GM12801 (cell line): ENCODE measurements at regions not wholly inside any gene's neighbourhood (a gene's known extent, or its start where the extent isn't known, plus 50 kb on each side); places are given as distances from the start of the nearest gene placed in this dataset.

Source experiments
- TF ChIP-seq, protein P1 (sequence below): IDR thresholded peaks from one replicate; pipeline ENCODE4 v1.5.1; 2011; ENCODE audit warnings: control low read depth; ENCODE audit not compliant: insufficient read length; ENCODE audit errors: extremely low read depth

- TF ChIP-seq, protein P1, sequence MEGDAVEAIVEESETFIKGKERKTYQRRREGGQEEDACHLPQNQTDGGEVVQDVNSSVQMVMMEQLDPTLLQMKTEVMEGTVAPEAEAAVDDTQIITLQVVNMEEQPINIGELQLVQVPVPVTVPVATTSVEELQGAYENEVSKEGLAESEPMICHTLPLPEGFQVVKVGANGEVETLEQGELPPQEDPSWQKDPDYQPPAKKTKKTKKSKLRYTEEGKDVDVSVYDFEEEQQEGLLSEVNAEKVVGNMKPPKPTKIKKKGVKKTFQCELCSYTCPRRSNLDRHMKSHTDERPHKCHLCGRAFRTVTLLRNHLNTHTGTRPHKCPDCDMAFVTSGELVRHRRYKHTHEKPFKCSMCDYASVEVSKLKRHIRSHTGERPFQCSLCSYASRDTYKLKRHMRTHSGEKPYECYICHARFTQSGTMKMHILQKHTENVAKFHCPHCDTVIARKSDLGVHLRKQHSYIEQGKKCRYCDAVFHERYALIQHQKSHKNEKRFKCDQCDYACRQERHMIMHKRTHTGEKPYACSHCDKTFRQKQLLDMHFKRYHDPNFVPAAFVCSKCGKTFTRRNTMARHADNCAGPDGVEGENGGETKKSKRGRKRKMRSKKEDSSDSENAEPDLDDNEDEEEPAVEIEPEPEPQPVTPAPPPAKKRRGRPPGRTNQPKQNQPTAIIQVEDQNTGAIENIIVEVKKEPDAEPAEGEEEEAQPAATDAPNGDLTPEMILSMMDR: no peak
Observed at GRCh38 chr5:34519489-34520220, 136.5 kb upstream of the RAI14 start.

DNA sequence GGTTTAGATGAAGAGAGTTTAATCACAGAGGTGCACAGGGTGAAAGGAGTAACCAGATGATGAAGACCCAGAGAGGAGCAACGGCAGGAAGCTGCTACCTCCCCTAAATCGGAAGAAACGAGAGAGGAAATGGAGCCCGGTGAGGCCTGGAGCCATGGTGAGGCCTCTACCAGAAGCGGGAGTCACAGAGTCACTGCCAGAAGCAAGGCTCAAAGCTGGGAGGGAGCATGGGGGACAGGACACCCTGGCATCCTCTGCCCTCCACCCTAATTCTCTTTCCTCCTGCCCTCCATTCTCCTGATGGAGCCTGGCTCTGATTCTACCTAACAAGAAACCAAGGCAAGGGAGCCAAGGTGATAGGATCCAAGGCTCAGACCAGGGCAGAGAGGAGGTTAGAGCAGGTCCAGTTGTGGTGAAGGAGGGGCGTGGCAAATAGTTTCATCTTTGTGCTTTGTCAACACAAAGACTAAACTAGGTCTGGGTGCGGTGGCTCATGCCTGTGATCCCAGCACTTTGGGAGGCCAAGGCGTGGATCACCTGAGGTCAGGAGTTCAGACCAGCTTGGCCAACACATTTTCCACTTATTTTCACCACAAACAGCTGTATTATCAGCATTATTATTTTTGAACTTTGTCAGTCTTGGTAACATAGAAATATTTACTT lies 134.4 kb upstream of the RAI14 start:
- TF ChIP-seq, protein P1: no peak

- TF ChIP-seq, protein P1: no peak
Observed at GRCh38 chr5:34522599-34523386, 133.3 kb upstream of the RAI14 start.

DNA sequence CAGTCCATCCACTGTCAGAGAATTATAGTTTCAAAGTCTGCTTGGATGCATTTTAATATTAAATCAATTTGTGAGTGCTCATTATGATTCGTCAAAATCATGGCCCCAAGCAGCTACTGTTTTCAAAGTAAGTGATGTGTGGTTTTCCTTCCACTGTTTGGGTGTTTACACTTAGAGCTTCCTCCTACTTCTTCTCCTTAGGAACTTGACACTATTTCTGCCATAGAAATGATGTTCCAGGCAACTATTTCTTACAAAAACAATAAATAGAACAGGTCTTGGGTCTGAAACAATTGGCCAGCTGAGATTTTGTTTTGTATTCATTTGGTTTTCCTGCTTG lies 132.8 kb upstream of the RAI14 start:
- TF ChIP-seq, protein P1: no peak

DNA sequence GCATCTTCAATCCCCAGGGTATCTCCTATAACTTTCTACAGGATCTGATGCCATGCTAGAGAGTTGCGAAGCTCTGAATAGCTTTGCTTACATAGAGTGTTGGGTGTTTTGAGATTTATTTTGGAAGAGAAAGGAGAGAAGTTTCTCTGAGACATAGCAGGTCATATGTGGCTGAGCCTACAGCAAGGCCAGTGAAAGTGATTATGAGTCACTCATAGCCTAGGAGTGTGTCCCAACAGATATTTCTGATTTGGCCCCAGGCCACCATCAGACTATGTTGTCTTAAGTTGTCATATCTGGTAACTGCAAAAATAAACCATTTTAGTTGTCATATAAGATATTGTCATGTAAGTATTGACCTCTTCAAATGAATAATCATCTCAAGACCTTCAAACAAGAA lies 132.0 kb upstream of the RAI14 start:
- TF ChIP-seq, protein P1: no peak

GRCh38 chr5:34525761-34526160 lies 130.4 kb upstream of the RAI14 start:
- TF ChIP-seq, protein P1: no peak

- TF ChIP-seq, protein P1: no peak
Observed at GRCh38 chr5:34526682-34527305, 129.3 kb upstream of the RAI14 start.
